GM12865 (cell line): ENCODE measurements at regions not wholly inside any gene's neighbourhood (a gene's known extent, or its start where the extent isn't known, plus 50 kb on each side); places are given as distances from the start of the nearest gene placed in this dataset.
A peak's percentile ranks its signal among the peaks of the same experiment; 100 is the strongest.

Experiments
- DNase-seq: peaks from one replicate; pipeline ENCODE4 v3.0.0; 2010; ENCODE audit warnings: low read depth
- H3K4me3 ChIP-seq: 2 replicates; pipeline ENCODE4 v1.5.1; 2011; ENCODE audit warnings: mild to moderate bottlenecking, low read depth, low read length, control low read depth
- CTCF ChIP-seq: IDR thresholded peaks from 2 replicates; pipeline ENCODE4 v1.5.1; 2011; ENCODE audit warnings: low read length, control low read depth, low read depth, inconsistent platforms; ENCODE audit not compliant: insufficient read depth; ENCODE audit errors: missing control alignments

GRCh38 chr16:52618753-52619497 lies 72.0 kb upstream of the TOX3 start:
- H3K4me3 ChIP-seq, result no peak overlapping the region
- no peak for TF ChIP-seq CTCF
- no peak for DNase-seq

- no peak for TF ChIP-seq CTCF
Observed at GRCh38 chr16:52617591-52617990, 70.6 kb upstream of the TOX3 start.

GRCh38 chr16:52613508-52613907 lies 66.6 kb upstream of the TOX3 start:
- H3K4me3 ChIP-seq, result no peak overlapping the region
- TF ChIP-seq CTCF, result no peak
- peak; percentile 4 for DNase-seq

More at GRCh38 chr16:52617591-52617990, 70.6 kb upstream of the TOX3 start:
- no peak for DNase-seq
- no peak overlapping the region for H3K4me3 ChIP-seq

- no peak overlapping the region for H3K4me3 ChIP-seq
- no peak for DNase-seq
- TF ChIP-seq CTCF, result no peak
Observed at GRCh38 chr16:52611817-52612673, 65.1 kb upstream of the TOX3 start.

GRCh38 chr16:52603015-52603414 lies 56.1 kb upstream of the TOX3 start:
- no peak for TF ChIP-seq CTCF
- no peak for DNase-seq
- H3K4me3 ChIP-seq, result no peak overlapping the region

GRCh38 chr16:52597772-52598483 lies 51.0 kb upstream of the TOX3 start:
- DNase-seq, result no peak

More at GRCh38 chr16:52597772-52598483, 51.0 kb upstream of the TOX3 start:
- no peak for TF ChIP-seq CTCF
- no peak overlapping the region for H3K4me3 ChIP-seq
